ENCODE measurements at regions not wholly inside any gene's neighbourhood (a gene's known extent, or its start where the extent isn't known, plus 50 kb on each side); places are given as distances from the start of the nearest gene placed in this dataset.
"Not testable (repeated sequence)": the region's sequence is repeated elsewhere in the genome, so short reads cannot be mapped to it uniquely, and the experiment has no call there.

DNA sequence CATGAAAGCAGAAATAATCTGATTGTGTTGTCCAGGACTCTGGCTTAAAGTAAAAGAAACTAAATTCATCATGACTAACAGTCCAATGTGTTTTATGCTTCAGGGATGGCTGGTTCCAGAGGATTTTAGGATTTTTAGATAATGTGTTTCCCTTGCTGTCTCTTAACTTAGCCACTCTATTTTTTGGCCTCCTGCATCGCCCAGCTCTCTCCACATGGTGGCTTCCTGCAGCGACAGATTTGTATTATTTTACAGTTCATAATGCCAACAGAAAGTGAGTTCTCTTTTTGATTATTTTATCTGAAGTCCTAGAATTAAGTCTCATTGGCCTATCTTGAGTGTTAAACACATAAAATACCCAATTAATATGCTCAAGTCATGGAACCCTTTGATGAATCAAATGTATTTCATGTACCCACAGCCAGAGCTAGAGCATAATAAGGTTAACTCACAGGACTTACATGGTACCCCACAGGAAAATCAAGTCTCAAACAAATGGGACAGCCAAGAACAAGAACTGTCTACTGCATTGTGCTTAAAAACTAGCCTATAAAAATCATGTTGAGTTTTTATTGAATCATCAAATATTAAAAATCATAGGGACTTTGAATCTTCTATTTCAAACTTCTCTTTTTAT lies 582.5 kb downstream of the DOK5 start:
- no peak for ATAC-seq

GRCh38 chr20:55054453-55054852 lies 579.1 kb downstream of the DOK5 start:
- no peak for ATAC-seq

- ATAC-seq: no peak
Measured at GRCh38 chr20:55053389-55053788, 578.0 kb downstream of the DOK5 start.

DNA sequence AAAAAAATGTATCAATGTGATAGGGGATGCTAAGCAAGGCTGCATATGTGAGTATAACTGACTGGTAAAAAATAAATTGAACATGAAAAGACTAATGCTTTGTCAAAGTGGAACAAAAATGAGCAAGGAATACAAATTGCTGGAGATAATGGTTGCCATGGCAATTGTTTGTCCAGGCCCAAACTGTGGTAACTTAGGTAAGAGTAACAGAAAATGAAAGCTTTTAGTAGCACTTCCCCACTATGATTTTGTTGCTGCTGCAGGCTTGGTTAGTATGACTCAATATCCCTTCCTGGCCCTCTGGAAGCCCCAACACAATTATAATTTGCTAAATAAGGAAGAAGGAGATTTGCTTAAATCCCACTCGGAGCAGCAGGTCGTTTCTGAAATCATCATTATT lies 577.1 kb downstream of the DOK5 start:
- ATAC-seq: no peak

DNA sequence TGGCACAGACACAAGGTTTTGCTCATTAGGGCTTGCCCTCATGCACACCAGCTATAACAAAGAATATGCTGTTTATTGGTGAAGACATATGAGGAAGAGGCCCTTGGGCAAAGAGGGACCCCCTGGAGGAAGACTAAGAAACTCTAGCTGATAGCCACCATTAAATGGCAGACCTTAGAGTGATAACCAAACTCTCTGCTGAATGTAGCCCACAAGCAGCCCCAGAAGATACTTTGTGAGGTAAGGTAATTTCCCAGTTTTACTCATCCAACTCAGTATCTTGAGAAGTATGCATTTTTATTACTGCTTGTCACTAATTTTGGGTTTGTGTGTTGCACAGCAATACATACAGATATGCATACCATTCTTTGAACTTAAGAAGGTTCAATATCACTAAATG lies 563.3 kb downstream of the DOK5 start:
- ATAC-seq: no peak

DNA sequence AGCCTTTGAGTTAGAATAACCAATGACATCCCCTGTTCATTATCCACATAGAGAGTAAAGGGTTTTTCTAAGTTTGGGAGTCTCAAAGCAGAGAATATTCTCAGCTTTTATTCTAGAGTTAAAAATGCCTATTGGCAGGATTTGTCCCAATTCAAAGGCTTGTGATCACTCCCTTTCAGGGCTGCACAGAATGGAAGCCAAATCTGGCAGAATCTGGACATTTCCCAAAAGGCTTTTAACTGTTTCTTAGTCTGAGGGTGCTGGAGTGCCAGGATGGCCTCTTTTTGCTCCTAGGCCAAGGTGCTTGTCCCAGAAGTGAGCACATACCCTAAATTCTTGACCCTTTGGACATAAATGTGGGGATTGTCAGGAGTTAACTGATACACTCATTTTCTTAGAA lies 556.6 kb downstream of the DOK5 start:
- no peak for ATAC-seq

DNA sequence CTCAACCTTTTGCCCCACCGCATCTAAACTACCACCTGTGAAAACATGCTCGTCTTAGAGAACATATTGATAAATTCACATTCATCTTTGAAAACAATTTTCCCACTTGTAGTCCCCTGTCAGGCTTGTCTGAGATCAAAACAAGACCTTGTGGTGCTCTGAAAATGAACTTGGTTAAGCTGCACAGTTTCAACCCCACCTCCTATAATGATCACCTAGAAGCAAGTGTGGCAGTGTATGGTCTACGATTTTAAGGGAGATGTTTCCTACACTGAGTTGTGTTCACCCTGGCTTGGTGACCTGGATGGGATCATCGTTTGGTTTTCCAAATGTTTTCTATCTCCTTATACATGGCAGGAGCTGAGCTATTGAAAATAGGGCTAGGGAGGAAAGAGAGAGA lies 539.4 kb downstream of the DOK5 start:
- no peak for ATAC-seq

GRCh38 chr20:55010761-55011160 lies 535.4 kb downstream of the DOK5 start:
- no peak for ATAC-seq

- ATAC-seq: no peak
Measured at GRCh38 chr20:55009066-55009465, 533.7 kb downstream of the DOK5 start.

- no peak for ATAC-seq
Measured at GRCh38 chr20:55004044-55004443, 528.7 kb downstream of the DOK5 start.

DNA sequence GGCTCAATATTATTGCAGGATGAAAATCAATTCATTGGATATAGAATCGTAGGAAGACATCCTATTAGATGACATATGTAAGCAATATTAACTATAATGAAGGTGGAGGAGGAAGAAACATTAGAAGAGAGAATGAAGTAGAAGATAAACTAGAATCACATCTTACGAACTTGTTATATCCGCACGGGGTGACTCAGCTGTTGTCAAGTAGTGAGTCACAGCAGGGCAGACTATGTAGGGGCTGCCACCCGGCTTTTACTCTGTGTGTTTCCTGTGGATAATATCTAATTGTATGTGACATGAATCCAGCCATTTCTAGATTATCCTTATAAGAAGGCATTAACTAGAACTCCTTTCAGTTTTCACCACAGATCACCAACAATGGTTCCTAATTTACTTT lies 520.2 kb downstream of the DOK5 start:
- ATAC-seq: peak; percentile 25

GRCh38 chr20:54995011-54995410 lies 519.6 kb downstream of the DOK5 start:
- ATAC-seq: no peak

DNA sequence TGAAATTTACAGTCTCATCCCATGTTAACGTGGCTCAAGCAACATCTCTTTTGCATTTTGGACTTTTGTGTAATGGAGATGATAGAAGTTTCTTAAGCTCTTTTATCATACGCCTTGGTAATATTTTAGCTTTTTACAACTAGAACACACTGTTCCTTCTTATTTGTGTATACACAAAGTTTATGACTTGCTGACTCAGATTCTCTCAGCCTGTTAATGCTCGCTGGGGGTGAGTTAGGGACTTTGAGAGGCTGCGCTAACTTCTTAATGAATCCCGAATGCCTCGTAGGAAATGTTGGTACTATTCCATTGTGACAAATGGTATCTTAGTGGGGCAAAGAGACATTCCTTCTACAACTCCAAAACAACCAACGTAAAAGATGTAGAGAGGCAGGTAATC lies 509.7 kb downstream of the DOK5 start:
- ATAC-seq: no peak

DNA sequence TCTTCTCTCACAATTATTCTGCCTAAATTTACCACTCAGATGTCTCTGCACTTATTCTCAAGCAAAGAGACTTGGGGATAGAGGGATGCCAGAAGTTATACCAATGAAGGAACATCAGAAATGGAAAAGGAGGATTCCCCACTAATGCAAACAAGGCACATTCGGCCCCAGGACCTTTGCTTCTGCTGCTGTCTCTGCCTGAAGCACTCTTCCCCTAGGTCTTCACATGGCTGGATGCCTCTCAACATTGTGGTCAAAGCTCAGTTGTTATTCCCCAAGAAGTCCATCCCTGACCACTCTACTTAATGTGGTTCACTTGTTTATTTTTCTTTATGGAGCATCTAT lies 508.7 kb downstream of the DOK5 start:
- no peak for ATAC-seq

GRCh38 chr20:54983394-54984103 lies 508.2 kb downstream of the DOK5 start:
- not testable (repeated sequence) for ATAC-seq

DNA sequence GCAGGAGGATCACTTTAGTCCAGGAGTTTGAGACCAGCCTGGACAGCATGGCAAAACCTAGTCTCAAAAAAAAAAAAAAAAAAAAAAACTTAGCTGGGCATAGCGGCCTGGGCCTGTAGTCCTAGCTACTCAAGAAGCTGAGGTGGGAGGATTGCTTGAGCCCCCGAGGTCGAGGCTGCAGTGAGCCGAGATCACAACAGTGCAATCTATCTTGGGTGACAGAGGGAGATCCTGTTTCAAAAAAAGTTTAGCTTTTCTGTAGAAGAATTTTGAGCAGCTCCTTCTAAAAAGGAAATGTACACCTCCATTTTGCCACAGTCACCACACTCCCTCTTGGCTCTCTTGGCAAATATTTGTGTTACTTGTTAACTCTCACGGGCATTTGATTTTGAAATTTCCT lies 505.8 kb downstream of the DOK5 start:
- ATAC-seq: no peak

- ATAC-seq: no peak
Measured at GRCh38 chr20:54980103-54980960, 504.9 kb downstream of the DOK5 start.

DNA sequence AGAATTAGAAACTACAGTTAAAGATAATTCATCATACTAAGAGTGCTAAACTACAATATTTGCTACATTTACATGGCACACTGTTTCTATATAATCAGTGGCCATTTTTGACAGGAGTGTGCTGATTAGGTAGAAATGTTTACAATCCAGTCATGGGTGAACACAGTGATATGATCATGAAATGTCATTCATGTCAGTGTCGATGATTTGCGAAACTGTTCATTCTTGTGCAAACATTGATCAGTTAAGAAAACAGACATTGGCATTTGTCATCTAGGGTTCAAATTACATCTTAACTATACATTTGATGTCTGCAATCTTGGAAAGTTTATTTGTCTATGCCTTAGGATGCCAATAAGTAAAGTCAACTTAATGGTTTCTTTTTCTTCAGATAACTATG lies 474.9 kb downstream of the DOK5 start:
- ATAC-seq: no peak

- ATAC-seq: no peak
Measured at GRCh38 chr20:54941666-54942065, 466.3 kb downstream of the DOK5 start.

DNA sequence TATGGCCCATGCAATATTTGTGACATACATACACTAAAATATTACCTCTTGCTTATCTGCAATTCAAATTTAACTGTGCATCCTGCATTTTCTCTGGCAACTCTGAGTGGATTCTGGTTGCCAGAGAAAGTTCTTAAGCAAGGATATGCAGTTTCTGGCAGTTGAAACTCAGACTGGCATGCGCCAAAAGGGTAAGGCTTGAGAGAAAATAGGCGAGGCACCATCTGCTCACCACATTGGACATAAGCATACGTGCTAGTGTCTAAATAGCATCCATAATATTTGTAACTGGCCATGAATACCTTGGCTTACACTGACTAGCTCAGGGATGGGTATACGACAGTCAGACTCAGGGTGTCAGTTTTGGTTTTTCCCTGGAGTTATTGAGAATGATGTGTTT lies 465.1 kb downstream of the DOK5 start:
- no peak for ATAC-seq

GRCh38 chr20:54938707-54939106 lies 463.3 kb downstream of the DOK5 start:
- no peak for ATAC-seq

DNA sequence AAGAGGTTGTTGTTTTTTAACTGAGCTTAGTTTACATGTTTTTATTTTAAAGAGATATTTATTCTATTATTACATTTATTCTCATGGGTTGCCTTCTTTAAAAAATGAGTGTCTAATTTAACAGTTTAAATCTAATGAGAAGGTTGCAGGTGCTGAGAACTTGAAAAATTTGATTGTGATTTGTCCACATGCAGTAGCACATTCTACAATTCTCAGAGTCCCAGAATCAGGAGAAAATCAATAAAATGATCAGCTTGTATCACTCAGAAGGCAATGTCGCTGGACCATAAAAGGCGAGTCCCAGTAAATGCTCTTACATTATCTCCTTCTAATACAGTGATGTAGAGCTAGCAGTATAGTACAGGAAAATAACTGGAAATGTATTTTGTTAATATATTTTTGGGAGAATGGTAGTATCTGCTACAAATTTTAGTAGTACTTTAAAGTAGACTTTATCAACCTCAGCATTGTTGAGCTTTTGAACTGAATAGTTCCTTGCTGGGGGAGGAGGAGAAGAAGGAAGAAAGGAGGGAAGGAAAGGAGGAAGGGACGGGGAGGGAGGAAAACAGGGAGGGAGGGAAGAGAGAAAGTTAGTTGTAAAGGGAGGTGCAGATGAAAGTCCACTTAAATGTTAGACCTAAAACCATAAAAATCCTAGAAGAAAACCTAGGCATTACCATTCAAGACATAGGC lies 458.0 kb downstream of the DOK5 start:
- ATAC-seq: no peak

GRCh38 chr20:54929191-54929590 lies 453.8 kb downstream of the DOK5 start:
- ATAC-seq: no peak

All from esophagus mucosa (tissue), 1 donor.